Skeletal muscle satellite cell (primary cell): ENCODE measurements at regions not wholly inside any gene's neighbourhood (a gene's known extent, or its start where the extent isn't known, plus 50 kb on each side); places are given as distances from the start of the nearest gene placed in this dataset.
"Not testable (repeated sequence)": the region's sequence is repeated elsewhere in the genome, so short reads cannot be mapped to it uniquely, and the experiment has no call there.

ENCODE experiments used
- H3K27me3 ChIP-seq: 2 replicates; pipeline ENCODE4 v1.7.0; 2013; ENCODE audit warnings: low read length; ENCODE audit not compliant: control insufficient read depth, insufficient read depth
- H3K36me3 ChIP-seq: 2 replicates; pipeline ENCODE4 v1.7.0; 2013; ENCODE audit warnings: mild to moderate bottlenecking, control low read depth, low read length; ENCODE audit not compliant: insufficient read depth
- H3K4me1 ChIP-seq: 2 replicates; pipeline ENCODE4 v1.7.0; 2013; ENCODE audit warnings: low read length; ENCODE audit not compliant: control insufficient read depth, insufficient read depth
- H3K4me2 ChIP-seq: 2 replicates; pipeline ENCODE4 v1.7.0; 2013; ENCODE audit warnings: mild to moderate bottlenecking, low read length
- H3K4me3 ChIP-seq: 2 replicates; pipeline ENCODE4 v1.7.0; 2013; ENCODE audit warnings: low read length
- H3K9ac ChIP-seq: 2 replicates; pipeline ENCODE4 v1.7.0; 2013; ENCODE audit warnings: mild to moderate bottlenecking, low read depth, low read length, moderate library complexity
- H3K9me3 ChIP-seq: replicated peaks from 2 replicates; pipeline ENCODE4 v1.7.0; 2013; ENCODE audit warnings: mild to moderate bottlenecking, control low read depth, low read length

DNA sequence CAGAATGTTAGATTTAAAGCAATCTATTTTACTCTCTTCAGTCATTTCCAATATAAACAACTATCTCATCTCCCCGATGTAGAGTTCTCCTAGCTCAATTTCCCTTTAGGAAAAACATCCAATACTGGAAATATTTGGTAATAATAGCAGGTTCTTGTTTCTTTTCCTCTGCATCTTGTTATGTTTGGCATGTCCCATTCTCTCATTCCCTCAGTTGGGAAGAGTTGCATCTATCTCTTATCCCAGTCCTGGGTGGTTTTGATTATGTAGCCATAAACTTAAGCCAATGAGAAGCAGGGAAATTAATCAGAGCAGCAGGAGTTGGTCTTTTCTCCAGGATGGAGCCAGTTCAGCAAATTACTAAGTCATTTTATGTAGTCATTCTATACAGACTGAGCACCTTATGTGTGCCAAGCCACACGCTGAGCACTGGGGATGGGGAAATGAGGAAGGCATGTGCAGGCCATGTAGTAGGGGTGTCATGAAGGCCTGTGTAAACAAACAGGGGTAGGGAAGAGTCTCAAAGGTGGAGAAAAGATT lies 418.2 kb upstream of the NFIA start:
- H3K27me3 ChIP-seq, result no peaks in the 10 kb centered on the region
- H3K4me1 ChIP-seq, result no peaks in the 10 kb centered on the region
- H3K9me3 ChIP-seq, result no peaks in the 10 kb centered on the region
- H3K36me3 ChIP-seq, result no peaks in the 10 kb centered on the region
- no peak overlapping the region for H3K9ac ChIP-seq
- H3K4me3 ChIP-seq, result no peak overlapping the region
- no peak overlapping the region for H3K4me2 ChIP-seq

DNA sequence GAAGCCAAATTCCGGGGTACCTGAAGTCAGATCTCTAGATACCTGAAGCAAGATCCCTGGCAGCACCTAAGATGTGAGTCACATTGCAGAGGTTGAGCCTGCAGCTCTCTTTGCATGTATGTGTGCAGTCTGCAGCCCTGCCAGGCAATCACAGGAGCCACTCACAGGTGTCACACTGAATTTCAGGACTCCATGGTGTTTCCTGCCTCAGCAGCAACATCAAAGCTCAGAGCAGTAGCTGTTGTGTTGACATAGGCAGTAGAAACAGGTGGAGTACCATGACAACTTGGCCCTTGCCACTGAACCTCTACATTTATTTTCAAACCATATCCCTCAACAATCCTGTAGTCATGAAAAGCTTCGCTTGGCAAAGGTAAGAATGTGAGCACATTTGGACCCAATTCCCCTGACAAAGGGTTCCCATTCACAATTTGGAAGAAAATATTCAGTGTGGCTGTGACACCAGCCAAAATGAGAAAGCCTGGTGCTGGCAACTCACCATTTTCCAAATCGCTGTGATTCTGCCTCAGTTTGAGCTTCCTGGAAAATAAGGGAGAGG lies 419.8 kb upstream of the NFIA start:
- H3K4me1 ChIP-seq, result no peaks in the 10 kb centered on the region
- H3K4me2 ChIP-seq, result no peak overlapping the region
- H3K9ac ChIP-seq, result no peak overlapping the region
- no peaks in the 10 kb centered on the region for H3K27me3 ChIP-seq
- no peaks in the 10 kb centered on the region for H3K9me3 ChIP-seq
- H3K4me3 ChIP-seq, result no peak overlapping the region
- H3K36me3 ChIP-seq, result no peaks in the 10 kb centered on the region

DNA sequence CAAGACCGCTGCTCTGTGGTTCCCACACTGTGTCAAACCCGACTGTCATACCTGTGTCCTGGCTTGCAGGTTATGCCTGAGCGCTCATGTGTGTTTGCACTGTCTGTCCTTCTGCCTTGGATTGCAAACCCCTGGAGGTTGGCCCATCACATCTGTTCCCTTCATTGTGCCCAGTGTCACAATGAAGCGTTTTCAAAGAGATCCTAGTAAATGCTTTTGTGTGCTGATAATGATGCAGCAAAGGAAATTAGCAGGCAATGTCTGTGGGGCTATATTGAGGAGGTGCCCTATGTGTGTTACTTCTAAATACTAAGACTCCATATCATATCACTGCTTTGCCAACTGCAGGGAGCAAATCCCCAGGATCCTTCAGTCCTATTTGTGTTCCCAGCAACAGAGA lies 424.4 kb upstream of the NFIA start:
- H3K27me3 ChIP-seq, result no peaks in the 10 kb centered on the region
- no peak overlapping the region for H3K4me2 ChIP-seq
- H3K9me3 ChIP-seq, result no peaks in the 10 kb centered on the region
- no peak overlapping the region for H3K9ac ChIP-seq
- H3K4me1 ChIP-seq, result no peaks in the 10 kb centered on the region
- no peaks in the 10 kb centered on the region for H3K36me3 ChIP-seq
- no peak overlapping the region for H3K4me3 ChIP-seq

DNA sequence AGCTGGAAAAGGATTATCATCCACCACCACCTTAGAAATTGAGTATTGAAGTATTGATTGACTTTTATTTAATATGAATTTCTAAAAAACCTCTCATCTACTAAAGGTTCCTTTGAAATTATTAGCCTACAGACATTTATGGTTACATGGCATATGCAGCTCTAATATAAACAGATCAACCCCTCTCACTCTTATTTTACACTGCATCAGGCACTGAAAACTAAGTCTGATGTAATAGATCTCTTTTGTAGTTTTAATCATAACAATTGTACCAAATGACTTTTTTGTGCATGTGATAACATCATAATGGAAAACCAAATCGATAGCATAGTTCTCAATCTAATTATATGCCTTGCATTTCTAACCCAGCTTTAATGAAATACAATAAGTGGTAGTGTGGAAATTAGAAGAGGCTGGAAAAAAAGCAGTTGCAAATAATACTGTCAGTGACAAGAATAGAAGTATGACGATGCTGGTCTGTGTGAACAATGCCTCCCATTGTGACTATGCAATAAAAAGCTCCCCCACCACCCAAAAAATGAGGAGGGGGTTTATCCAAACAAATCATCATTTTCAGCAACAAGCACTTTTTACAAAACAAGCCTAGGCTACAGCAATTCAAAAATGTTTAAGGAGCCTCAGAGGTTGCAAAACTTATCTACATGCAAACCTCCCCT lies 426.5 kb upstream of the NFIA start:
- Histone ChIP-seq H3K9ac (no peak overlapping the region), H3K27me3 (no peaks in the 10 kb centered on the region), H3K4me2 (no peak overlapping the region), H3K4me3 (no peak overlapping the region), H3K4me1 (no peaks in the 10 kb centered on the region), H3K36me3 (no peaks in the 10 kb centered on the region), H3K9me3 (no peaks in the 10 kb centered on the region)

DNA sequence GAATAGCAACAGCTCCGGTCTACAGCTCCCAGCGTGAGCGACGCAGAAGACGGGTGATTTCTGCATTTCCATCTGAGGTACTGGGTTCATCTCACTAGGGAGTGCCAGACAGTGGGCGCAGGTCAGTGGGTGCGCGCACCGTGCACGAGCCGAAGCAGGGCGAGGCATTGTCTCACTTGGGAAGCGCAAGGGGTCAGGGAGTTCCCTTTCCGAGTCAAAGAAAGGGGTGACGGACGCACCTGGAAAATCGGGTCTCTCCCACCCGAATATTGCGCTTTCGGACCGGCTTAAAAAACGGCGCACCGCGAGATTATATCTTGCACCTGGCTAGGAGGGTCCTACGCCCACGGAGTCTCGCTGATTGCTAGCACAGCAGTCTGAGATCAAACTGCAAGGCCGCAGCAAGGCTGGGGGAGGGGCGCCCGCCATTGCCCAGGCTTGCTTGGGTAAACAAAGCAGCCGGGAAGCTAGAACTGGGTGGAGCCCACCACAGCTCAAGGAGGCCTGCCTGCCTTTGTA lies 442.3 kb upstream of the NFIA start:
- H3K36me3 ChIP-seq, H3K4me1 ChIP-seq, H3K9me3 ChIP-seq, H3K4me3 ChIP-seq, H3K4me2 ChIP-seq, H3K27me3 ChIP-seq, H3K9ac ChIP-seq: not testable (repeated sequence)

DNA sequence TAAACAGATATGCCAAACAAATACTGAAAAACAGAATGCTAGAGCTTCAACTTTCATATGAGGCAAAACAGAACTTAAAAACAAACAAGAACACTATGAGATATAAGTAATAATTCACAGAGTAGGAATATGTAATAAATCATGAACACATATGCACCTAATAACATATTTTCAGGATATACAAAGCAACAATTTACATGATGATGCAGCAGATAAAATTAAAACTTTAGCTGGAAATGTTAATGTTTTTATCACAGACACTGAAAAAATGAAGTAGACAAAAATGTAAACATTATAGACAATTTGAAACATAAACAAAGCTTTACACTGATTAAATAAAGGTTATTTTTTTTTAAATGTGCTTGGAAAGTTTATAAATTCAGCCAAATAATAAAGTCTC lies 443.1 kb upstream of the NFIA start:
- Histone ChIP-seq H3K9ac (no peak overlapping the region), H3K36me3 (no peaks in the 10 kb centered on the region), H3K4me1 (no peaks in the 10 kb centered on the region), H3K4me3 (no peak overlapping the region), H3K9me3 (no peaks in the 10 kb centered on the region), H3K4me2 (no peak overlapping the region), H3K27me3 (no peaks in the 10 kb centered on the region)

DNA sequence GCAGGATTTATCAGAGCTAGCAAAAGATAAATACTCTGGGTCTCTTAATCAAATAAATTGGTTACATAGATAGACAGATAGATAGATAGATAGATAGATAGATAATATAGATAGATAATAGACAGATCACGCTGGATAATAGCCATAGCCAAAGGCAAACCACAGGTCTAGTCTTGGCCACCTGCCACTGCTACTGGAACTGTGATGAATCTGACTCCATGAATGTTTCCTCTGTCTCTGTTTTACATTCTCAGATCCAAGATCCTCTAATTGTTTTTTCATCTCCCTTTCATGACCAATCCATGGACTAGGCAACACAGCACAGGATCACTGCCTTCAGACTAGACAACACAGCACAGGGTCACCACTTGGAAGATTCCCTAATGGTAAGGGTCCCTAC lies 444.7 kb upstream of the NFIA start:
- no peak overlapping the region for H3K4me3 ChIP-seq
- H3K36me3 ChIP-seq, result no peaks in the 10 kb centered on the region
- H3K9ac ChIP-seq, result no peak overlapping the region
- H3K9me3 ChIP-seq, result no peaks in the 10 kb centered on the region
- H3K27me3 ChIP-seq, result no peaks in the 10 kb centered on the region
- no peaks in the 10 kb centered on the region for H3K4me1 ChIP-seq
- no peak overlapping the region for H3K4me2 ChIP-seq

DNA sequence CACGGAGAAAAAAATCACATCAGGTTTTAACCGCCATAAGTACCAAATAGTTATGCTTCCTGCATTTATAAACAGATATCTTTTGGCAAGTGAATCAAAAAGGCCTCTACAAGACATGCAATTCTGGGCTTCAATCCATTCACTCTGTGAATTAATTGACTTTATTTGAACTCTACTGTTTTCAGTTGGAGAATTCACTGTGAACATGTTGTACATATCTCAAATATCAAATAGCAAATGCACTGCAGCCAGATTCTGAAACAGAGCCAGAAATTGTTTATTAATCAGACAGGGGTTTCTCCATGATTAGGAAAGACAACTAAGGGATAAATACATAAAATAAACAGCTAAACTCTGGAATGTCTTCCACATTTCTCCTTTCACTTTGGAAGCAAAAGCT lies 445.4 kb upstream of the NFIA start:
- H3K4me3 ChIP-seq, result no peak overlapping the region
- H3K9me3 ChIP-seq, result no peaks in the 10 kb centered on the region
- no peaks in the 10 kb centered on the region for H3K36me3 ChIP-seq
- no peak overlapping the region for H3K4me2 ChIP-seq
- H3K4me1 ChIP-seq, result no peaks in the 10 kb centered on the region
- no peak overlapping the region for H3K9ac ChIP-seq
- H3K27me3 ChIP-seq, result no peaks in the 10 kb centered on the region

DNA sequence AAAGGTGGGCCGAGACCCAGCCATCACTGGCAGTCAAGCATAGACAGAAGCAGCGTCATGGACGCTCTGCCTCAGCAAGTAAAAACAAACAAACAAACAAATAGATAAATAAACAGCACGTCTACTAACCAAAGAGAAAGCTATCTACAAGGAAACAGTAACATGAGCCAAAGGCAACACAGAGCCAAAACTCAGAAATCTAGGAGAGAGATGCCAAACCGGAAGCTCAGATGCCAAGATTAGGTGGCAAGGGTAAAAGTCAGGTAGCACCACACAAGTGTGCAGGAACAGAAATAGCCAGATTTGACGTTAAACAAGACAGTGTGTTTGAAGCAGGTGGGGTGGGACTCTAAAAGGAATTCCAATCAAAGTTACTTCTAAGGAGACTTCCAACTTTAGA lies 448.3 kb upstream of the NFIA start:
- H3K4me1 ChIP-seq, result no peaks in the 10 kb centered on the region
- H3K27me3 ChIP-seq, result no peaks in the 10 kb centered on the region
- no peaks in the 10 kb centered on the region for H3K36me3 ChIP-seq
- H3K4me2 ChIP-seq, result no peak overlapping the region
- no peak overlapping the region for H3K9ac ChIP-seq
- H3K4me3 ChIP-seq, result no peak overlapping the region
- no peaks in the 10 kb centered on the region for H3K9me3 ChIP-seq

DNA sequence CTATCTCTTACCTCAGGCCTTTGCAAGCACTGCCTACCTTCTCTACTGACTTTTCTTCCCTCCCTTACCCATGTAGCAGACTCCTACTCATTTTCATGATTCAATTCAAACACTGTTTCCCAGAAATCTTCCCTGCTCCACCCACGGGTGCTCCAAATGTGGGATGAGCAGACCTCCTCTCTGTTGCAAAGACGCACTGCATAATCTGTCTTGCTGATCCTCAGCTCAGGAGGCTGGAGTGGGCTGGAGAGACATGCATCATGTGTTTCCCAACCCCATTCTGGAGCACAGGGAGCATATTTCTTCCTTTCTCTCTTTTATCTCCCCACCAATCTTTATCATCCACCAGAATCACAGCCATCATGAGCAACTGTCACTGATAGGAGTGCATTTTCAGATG lies 459.9 kb upstream of the NFIA start:
- H3K4me3 ChIP-seq, result no peak overlapping the region
- no peaks in the 10 kb centered on the region for H3K4me1 ChIP-seq
- H3K27me3 ChIP-seq, result no peaks in the 10 kb centered on the region
- H3K9me3 ChIP-seq, result no peaks in the 10 kb centered on the region
- H3K36me3 ChIP-seq, result no peaks in the 10 kb centered on the region
- no peak overlapping the region for H3K4me2 ChIP-seq
- no peak overlapping the region for H3K9ac ChIP-seq

DNA sequence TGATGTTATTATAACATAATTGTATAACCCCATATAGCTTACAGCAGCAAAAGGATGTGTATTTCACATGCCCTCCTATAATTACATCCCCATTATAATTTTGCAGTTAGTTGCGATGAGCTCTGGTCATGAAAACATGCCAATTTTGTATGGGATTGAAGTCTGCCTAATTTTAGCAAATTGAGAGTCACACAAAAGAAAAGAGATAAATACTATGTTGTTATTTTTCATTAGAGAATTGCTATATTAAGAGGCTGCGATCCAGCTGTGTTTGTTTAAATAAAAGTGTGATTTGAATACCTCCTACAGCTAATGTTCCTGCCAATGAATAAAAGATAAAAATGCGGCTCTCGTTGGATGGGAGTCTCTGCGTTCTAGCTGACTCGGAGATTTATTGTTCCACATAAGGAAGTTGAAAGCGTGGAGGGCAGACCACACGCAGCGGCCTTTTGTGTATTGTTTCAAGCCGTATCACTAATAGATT lies 461.0 kb upstream of the NFIA start:
- Histone ChIP-seq H3K4me2 (peak overlapping the region; percentile 54), H3K9ac (no peak overlapping the region), H3K36me3 (no peaks in the 10 kb centered on the region), H3K4me1 (no peaks in the 10 kb centered on the region), H3K9me3 (no peaks in the 10 kb centered on the region), H3K27me3 (no peaks in the 10 kb centered on the region), H3K4me3 (no peak overlapping the region)

DNA sequence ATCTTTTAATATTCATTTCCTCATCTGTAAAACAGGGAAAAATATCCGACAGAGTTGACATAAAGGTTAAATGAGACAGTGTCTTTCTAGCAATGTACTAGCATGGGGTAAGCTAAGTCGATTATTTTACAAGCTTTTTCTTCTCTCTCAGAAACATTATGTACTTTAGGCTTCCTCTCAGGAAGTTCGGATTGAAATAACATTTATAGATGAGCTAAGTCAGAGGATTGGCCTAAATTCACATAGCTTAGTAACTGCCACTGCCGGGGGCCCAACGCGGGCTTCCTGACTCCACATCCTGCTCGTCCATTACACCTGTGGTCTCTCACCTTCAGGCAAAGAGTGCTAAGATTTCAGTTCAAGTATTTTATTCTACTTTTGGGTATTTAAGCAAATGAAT lies 462.3 kb upstream of the NFIA start:
- Histone ChIP-seq H3K4me3 (no peak overlapping the region), H3K9me3 (no peaks in the 10 kb centered on the region), H3K9ac (no peak overlapping the region), H3K4me2 (no peak overlapping the region), H3K27me3 (no peaks in the 10 kb centered on the region), H3K36me3 (no peaks in the 10 kb centered on the region), H3K4me1 (no peaks in the 10 kb centered on the region)
